HepG2 (cell line): ENCODE measurements at regions not wholly inside any gene's neighbourhood (a gene's known extent, or its start where the extent isn't known, plus 50 kb on each side); places are given as distances from the start of the nearest gene placed in this dataset.

Source experiments
- ATAC-seq: fragments of 200-7000 bp; cut with Tn5 transposase; 3 replicates; pipeline ENCODE4 v1.9.1; 2020; ENCODE audit warnings: mild to moderate bottlenecking, moderate library complexity
- BruUV-seq: library from RNA; stranded (reverse); fragments of 400-500 nt; replicated peaks from 2 replicates; lab custom pipeline; 2021; lab: Mats Ljungman, UMichigan
- CTCF ChIA-PET: fragments of 300-600 bp; formaldehyde crosslinking; extraction: SDS; loops from one replicate; lab custom pipeline; 2021; ENCODE audit warnings: low total read pairs, inconsistent platforms, low intra/inter-chr PET ratio; lab: Yijun Ruan, JAX
- POLR2A ChIA-PET: fragments of 350-600 bp; sonication (Branson Sonifier 250); formaldehyde crosslinking; loops from one replicate; lab custom pipeline; 2020; ENCODE audit warnings: antibody characterized with exemption, inconsistent platforms; lab: Yijun Ruan, JAX
- DNase-seq: peaks from one replicate; pipeline ENCODE4 v3.0.0-alpha.2; 2015; ENCODE audit warnings: low spot score
- FAIRE-seq: peaks from 3 replicates; lab custom pipeline; 2011; peaks lifted over from hg19 to GRCh38; lab: Jason Lieb, UNC
- H2AFZ ChIP-seq: one replicate; pipeline ENCODE4 v1.6.1; 2011; ENCODE audit warnings: low read length, inconsistent platforms
- H3K27ac ChIP-seq: fragments of 300-600 bp; 3 replicates; pipeline ENCODE4 v1.8.0; 2011; ENCODE audit warnings: mixed run types, mild to moderate bottlenecking, mixed read lengths, low read length, inconsistent platforms; ENCODE audit not compliant: insufficient read depth; ENCODE audit errors: extremely low read length
- H3K27me3 ChIP-seq, 2 experiments: fragments of 200-600 bp in 1 of 2; 2 replicates in 1 of 2; 3 replicates in 1 of 2; pipeline versions ENCODE4 v1.6.0 to v1.8.0; 2011; ENCODE audit warnings: low read length in 2 of 2, mild to moderate bottlenecking in 2 of 2, moderate library complexity in 2 of 2, inconsistent platforms in 1 of 2; ENCODE audit not compliant: insufficient read depth in 2 of 2, control insufficient read depth in 1 of 2
- H3K36me3 ChIP-seq, 2 experiments: fragments of 200-600 bp in 1 of 2; replicated peaks in 1 of 2; 2 replicates in 1 of 2; 3 replicates in 1 of 2; pipeline versions ENCODE4 v1.5.1 to v1.8.0; 2011; ENCODE audit warnings: low read length in 2 of 2, inconsistent platforms in 1 of 2; ENCODE audit not compliant: insufficient read depth in 2 of 2, control insufficient read depth in 1 of 2
- H3K4me1 ChIP-seq: 2 replicates; pipeline ENCODE4 v1.5.1; 2012; ENCODE audit warnings: low read length, inconsistent platforms; ENCODE audit not compliant: insufficient read depth
- H3K4me2 ChIP-seq: 2 replicates; pipeline ENCODE4 v1.6.0; 2011; ENCODE audit warnings: low read depth, low read length, inconsistent platforms
- H3K4me3 ChIP-seq, 3 experiments: fragments of 200-600 bp in 1 of 3; sonication (generic), shearing (Covaris generic) in 1 of 3; replicated peaks in 1 of 3; 2 replicates each; pipeline ENCODE4 v1.5.1; 2011 to 2016; ENCODE audit warnings: low read length in 3 of 3, inconsistent platforms in 2 of 3, low read depth in 2 of 3, mild to moderate bottlenecking in 2 of 3, control low read depth in 1 of 3, mixed read lengths in 1 of 3; ENCODE audit not compliant: insufficient read depth in 1 of 3
- H3K79me2 ChIP-seq: one replicate; pipeline ENCODE4 v1.6.1; 2011; ENCODE audit warnings: low read length, inconsistent platforms; ENCODE audit not compliant: insufficient read depth
- H3K9ac ChIP-seq: 2 replicates; pipeline ENCODE4 v1.6.0; 2011; ENCODE audit warnings: mild to moderate bottlenecking, low read depth, low read length, inconsistent platforms; ENCODE audit not compliant: insufficient read depth
- H3K9me3 ChIP-seq: 2 replicates; pipeline ENCODE4 v1.5.1; 2012; ENCODE audit warnings: mild to moderate bottlenecking, low read length
- H4K20me1 ChIP-seq: 2 replicates; pipeline ENCODE4 v1.6.0; 2011; ENCODE audit warnings: inconsistent platforms, mild to moderate bottlenecking, low read length, moderate library complexity; ENCODE audit not compliant: insufficient read depth
- BHLHE40 ChIP-seq: IDR thresholded peaks from 2 replicates; pipeline ENCODE4 v1.6.1; 2011; ENCODE audit warnings: low read length, improper control_type of control experiment
- ESRRA ChIP-seq: sonication (generic); formaldehyde crosslinking; IDR thresholded peaks from 2 replicates; pipeline ENCODE4 v1.5.1; 2020; ENCODE audit warnings: mild to moderate bottlenecking, low read depth, missing genetic modification reagents
- HDAC1 ChIP-seq: sonication (generic); formaldehyde crosslinking; IDR thresholded peaks from 2 replicates; pipeline ENCODE4 v1.5.1; 2020; ENCODE audit warnings: mild to moderate bottlenecking, missing genetic modification reagents
- HNRNPUL1 ChIP-seq: fragments of 200-400 bp; formaldehyde crosslinking; IDR thresholded peaks from 2 replicates; pipeline ENCODE4 v1.6.1; 2017; ENCODE audit warnings: low read depth, mild to moderate bottlenecking, low read length, moderate library complexity
- IKZF4 ChIP-seq: sonication (generic); formaldehyde crosslinking; IDR thresholded peaks from 2 replicates; pipeline ENCODE4 v1.5.1; 2020; ENCODE audit warnings: borderline replicate concordance, mild to moderate bottlenecking, low read depth, missing genetic modification reagents; ENCODE audit errors: not compliant biosample characterization
- JUN ChIP-seq: sonication (generic); formaldehyde crosslinking; IDR thresholded peaks from 2 replicates; pipeline ENCODE4 v1.4.0; 2020; ENCODE audit warnings: mild to moderate bottlenecking, missing genetic modification reagents
- KDM4B ChIP-seq: sonication (generic); formaldehyde crosslinking; IDR thresholded peaks from 2 replicates; pipeline ENCODE4 v1.4.0; 2020; ENCODE audit warnings: missing genetic modification reagents
- KDM5A ChIP-seq: fragments of 200-600 bp; sonication (generic); IDR thresholded peaks from 2 replicates; pipeline ENCODE4 v1.7.0; 2018; ENCODE audit warnings: antibody characterized with exemption, mild to moderate bottlenecking, low read length, borderline replicate concordance
- PCBP1 ChIP-seq: fragments of 200-400 bp; formaldehyde crosslinking; IDR thresholded peaks from 2 replicates; pipeline ENCODE4 v1.6.1; 2017; ENCODE audit warnings: mild to moderate bottlenecking, low read depth, low read length, borderline replicate concordance
- TOPORS ChIP-seq: sonication (generic); formaldehyde crosslinking; IDR thresholded peaks from 2 replicates; pipeline ENCODE4 v1.8.0; 2023; ENCODE audit warnings: mild to moderate bottlenecking, missing genetic modification reagents
- ZFP90 ChIP-seq: sonication (generic); formaldehyde crosslinking; IDR thresholded peaks from 2 replicates; pipeline ENCODE4 v1.8.0; 2022; ENCODE audit warnings: missing genetic modification reagents, mild to moderate bottlenecking, inconsistent platforms, borderline replicate concordance
- ZNF20 ChIP-seq: sonication (generic); formaldehyde crosslinking; IDR thresholded peaks from 2 replicates; pipeline ENCODE4 v1.4.0; 2020; ENCODE audit warnings: mild to moderate bottlenecking, moderate library complexity, missing genetic modification reagents
- ZNF335 ChIP-seq: sonication (generic); formaldehyde crosslinking; IDR thresholded peaks from 2 replicates; pipeline ENCODE4 v1.4.0; 2020; ENCODE audit warnings: missing genetic modification reagents
- ZNF460 ChIP-seq: sonication (generic); formaldehyde crosslinking; IDR thresholded peaks from 2 replicates; pipeline ENCODE4 v1.5.1; 2020; ENCODE audit warnings: missing genetic modification reagents, mild to moderate bottlenecking, borderline replicate concordance
- ZNF652 ChIP-seq: IDR thresholded peaks from 2 replicates; pipeline ENCODE4 v1.6.1; 2016; ENCODE audit warnings: low read depth, borderline replicate concordance
- ZNF788 ChIP-seq: sonication (generic); formaldehyde crosslinking; IDR thresholded peaks from 2 replicates; pipeline ENCODE4 v1.5.0; 2020; ENCODE audit warnings: mild to moderate bottlenecking, missing genetic modification reagents, borderline replicate concordance
- ZZZ3 ChIP-seq: sonication (generic); formaldehyde crosslinking; IDR thresholded peaks from 2 replicates; pipeline ENCODE4 v1.4.0; 2020; ENCODE audit warnings: missing genetic modification reagents, mild to moderate bottlenecking, borderline replicate concordance
- WGBS: methylation state at CpG from one replicate; pipeline ENCODE4 v1.1.6; 2017; ENCODE audit warnings: low lambda C conversion rate; 5-methylcytosine and 5-hydroxymethylcytosine counted together
- in situ Hi-C: cut with HindIII; loops from 2 replicates; pipeline ENCODE4 v1.10.0; 2017; ENCODE audit warnings: low pct_unique_long_range_greater_than_20kb; ENCODE audit not compliant: extremely low pct_ligation_motif_present
- intact Hi-C: fragments of 100-400 bp; cut with micrococcal nuclease; formaldehyde crosslinking; loops from one replicate; pipeline ENCODE4 v1.10.0; 2022; ENCODE audit not compliant: unreplicated experiment
- TF ChIP-seq, protein P1 (sequence below): sonication (generic); formaldehyde crosslinking; conservative IDR thresholded peaks from 2 replicates; pipeline ENCODE4 v1.4.0; 2020; ENCODE audit warnings: missing genetic modification reagents

DNA sequence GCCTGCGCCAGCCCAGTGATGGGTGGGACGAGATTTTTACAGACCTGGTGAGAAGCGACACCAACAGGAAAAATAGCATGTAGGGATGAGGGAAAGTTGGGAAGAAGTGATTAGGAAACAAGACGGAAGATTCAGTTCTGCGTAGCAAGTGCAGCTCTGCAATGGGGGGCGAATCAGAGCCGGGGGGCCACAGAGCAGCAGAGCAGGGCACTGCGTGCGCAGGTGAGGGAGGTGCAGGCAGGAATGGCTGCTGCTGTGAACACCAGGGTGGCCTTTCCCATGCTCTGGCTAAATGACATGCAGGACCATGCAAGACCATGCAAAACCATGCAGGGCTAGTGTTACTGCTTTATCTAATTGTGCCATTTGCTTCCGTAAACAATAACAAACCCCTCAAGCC, 442.7 kb upstream of the FRG1 start (continued):
- TF ChIP-seq IKZF4 (CRISPR knock-in tag) (no peak), ZNF335 (no peak)

DNA sequence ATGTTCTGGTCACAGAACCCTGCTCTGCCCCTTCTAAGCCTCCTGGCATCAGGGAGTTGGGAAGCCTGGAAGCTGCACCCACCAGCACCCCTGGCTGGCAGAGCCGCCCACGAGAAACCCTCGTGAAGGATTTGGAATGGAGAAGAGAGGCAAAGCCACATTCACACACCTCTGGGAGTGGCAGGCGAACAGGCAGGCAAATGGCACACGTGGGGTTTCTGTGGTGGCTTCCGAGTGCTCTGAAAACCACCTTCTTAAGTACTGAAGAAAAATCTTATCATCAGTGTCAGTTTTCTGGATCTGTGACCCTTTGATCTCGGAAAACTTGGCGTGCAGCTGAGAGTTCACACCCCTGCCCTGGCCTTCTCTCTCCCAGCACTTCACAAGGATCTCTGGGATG, 442.2 kb upstream of the FRG1 start:
- Histone ChIP-seq H3K79me2 (no peaks in the 10 kb centered on the region), H3K9me3 (no peaks in the 10 kb centered on the region), H3K4me2 (no peak overlapping the region), H3K4me3 (no peak overlapping the region), H4K20me1 (no peaks in the 10 kb centered on the region), H3K27me3 (peaks cover 1 to 8% of the 10 kb centered on the region in 2 experiments; a peak in 2 of 5 replicates), H3K27ac (no peak overlapping the region), H3K9ac (no peak overlapping the region), H3K36me3 (no peaks in the 10 kb centered on the region), H3K4me1 (no peaks in the 10 kb centered on the region), H2AFZ (no peak overlapping the region)
- FAIRE-seq (no peak), DNase-seq (no peak), ATAC-seq (no peak)
- in situ Hi-C loops = no loop called here
- POLR2A ChIA-PET = no interaction called here
- no TSS peak for BruUV-seq
- TF ChIP-seq, protein P1, sequence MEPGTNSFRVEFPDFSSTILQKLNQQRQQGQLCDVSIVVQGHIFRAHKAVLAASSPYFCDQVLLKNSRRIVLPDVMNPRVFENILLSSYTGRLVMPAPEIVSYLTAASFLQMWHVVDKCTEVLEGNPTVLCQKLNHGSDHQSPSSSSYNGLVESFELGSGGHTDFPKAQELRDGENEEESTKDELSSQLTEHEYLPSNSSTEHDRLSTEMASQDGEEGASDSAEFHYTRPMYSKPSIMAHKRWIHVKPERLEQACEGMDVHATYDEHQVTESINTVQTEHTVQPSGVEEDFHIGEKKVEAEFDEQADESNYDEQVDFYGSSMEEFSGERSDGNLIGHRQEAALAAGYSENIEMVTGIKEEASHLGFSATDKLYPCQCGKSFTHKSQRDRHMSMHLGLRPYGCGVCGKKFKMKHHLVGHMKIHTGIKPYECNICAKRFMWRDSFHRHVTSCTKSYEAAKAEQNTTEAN (CRISPR knock-in tag) = no peak
- TF ChIP-seq PCBP1 = no peak
- TF ChIP-seq BHLHE40 = no peak
- no peak for TF ChIP-seq HNRNPUL1
- no peak for TF ChIP-seq HDAC1 (CRISPR knock-in tag)
- TF ChIP-seq ZNF652 = no peak
- no peak for TF ChIP-seq ZZZ3
- TF ChIP-seq ESRRA (CRISPR knock-in tag) = no peak
- no peak for TF ChIP-seq ZFP90 (CRISPR knock-in tag)
- no peak for TF ChIP-seq ZNF788 (CRISPR knock-in tag)
- TF ChIP-seq KDM4B (CRISPR knock-in tag) = no peak
- TF ChIP-seq ZNF460 = no peak
- TF ChIP-seq ZNF20 (CRISPR knock-in tag) = no peak
- no peak for TF ChIP-seq KDM5A
- TF ChIP-seq TOPORS (CRISPR knock-in tag) = no peak
- no peak for TF ChIP-seq JUN (CRISPR knock-in tag)
- CTCF ChIA-PET = no interaction called here
- intact Hi-C loops = no loop called here
- WGBS = 0% methylated on average over 1 of the region's 8 CpGs
